Activated CD8-positive, alpha-beta T cell treated with anti-CD3 and anti-CD28 coated beads, Interleukin-2, amount 10 ng/mL, durations not matched to agents 7 days and 5 days (primary cell): ENCODE measurements at regions not wholly inside any gene's neighbourhood (a gene's known extent, or its start where the extent isn't known, plus 50 kb on each side); places are given as distances from the start of the nearest gene placed in this dataset.

Source experiments
- ATAC-seq: fragments of 150-1000 bp; cut with Tn5 transposase; one replicate; pipeline ENCODE4 v1.10.0; 2021; ENCODE audit warnings: moderate library complexity
- CTCF ChIA-PET: fragments of 350-600 bp; sonication (Branson Sonifier 250); formaldehyde crosslinking; loops from one replicate; lab custom pipeline; 2021; ENCODE audit warnings: antibody characterized with exemption; lab: Charles Lee
- POLR2A ChIA-PET: fragments of 350-600 bp; sonication (Branson Sonifier 250); formaldehyde crosslinking; loops from one replicate; lab custom pipeline; 2021; ENCODE audit warnings: antibody characterized with exemption; lab: Charles Lee
- DNase-seq: peaks from one replicate; pipeline ENCODE4 v3.0.0-alpha.2; 2020
- H3K27ac Mint-ChIP-seq: one replicate; pipeline ENCODE4 v1.8.0; 2021; ENCODE audit warnings: mild to moderate bottlenecking, mixed read lengths
- H3K27me3 Mint-ChIP-seq: one replicate; pipeline ENCODE4 v1.8.0; 2021; ENCODE audit warnings: low read depth, mixed read lengths
- H3K36me3 Mint-ChIP-seq: one replicate; pipeline ENCODE4 v1.8.0; 2021; ENCODE audit warnings: low read depth, mixed read lengths
- H3K4me1 Mint-ChIP-seq: one replicate; pipeline ENCODE4 v1.8.0; 2021; ENCODE audit warnings: low read depth, mixed read lengths
- H3K4me3 Mint-ChIP-seq: one replicate; pipeline ENCODE4 v1.8.0; 2021; ENCODE audit warnings: mild to moderate bottlenecking, mixed read lengths
- H3K9me3 Mint-ChIP-seq: one replicate; pipeline ENCODE4 v1.8.0; 2022; ENCODE audit warnings: mixed read lengths; ENCODE audit not compliant: insufficient read depth

GRCh38 chr17:62164747-62165722, 100.0 kb upstream of the MED13 start:
- H3K4me1 Mint-ChIP-seq: no peaks in the 10 kb centered on the region
- ATAC-seq: no peak

DNA sequence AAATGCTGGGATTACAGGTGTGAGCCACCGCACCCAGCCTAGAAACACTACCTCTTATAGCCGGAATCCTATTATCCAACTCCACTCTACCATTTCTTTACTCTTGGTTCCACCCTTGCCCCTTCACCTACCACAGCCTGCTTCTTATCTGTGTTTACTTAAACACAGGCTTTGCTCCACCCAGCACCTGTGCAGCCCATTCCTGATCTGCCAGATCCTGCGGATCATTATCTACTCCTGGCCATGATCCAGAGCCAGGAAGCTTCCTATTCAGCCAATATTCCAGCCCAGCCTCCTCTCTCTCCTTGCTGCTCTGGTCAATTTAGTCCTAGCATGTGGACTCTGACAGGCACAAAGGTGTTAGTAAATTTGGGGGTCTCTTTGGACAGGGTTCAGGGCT, 98.8 kb upstream of the MED13 start:
- ChIA-PET POLR2A (no interaction called here), CTCF (no interaction called here)
- no peak overlapping the region for H3K27ac Mint-ChIP-seq
- no peak for ATAC-seq
- H3K9me3 Mint-ChIP-seq: no peaks in the 10 kb centered on the region
- no peaks in the 10 kb centered on the region for H3K36me3 Mint-ChIP-seq
- no peaks in the 10 kb centered on the region for H3K4me1 Mint-ChIP-seq
- no peak overlapping the region for H3K4me3 Mint-ChIP-seq
- H3K27me3 Mint-ChIP-seq: peaks cover 4% of the 10 kb centered on the region
- DNase-seq: no peak

More at GRCh38 chr17:62164747-62165722, 100.0 kb upstream of the MED13 start:
- CTCF ChIA-PET: no interaction called here
- POLR2A ChIA-PET: no interaction called here
- H3K4me3 Mint-ChIP-seq: no peak overlapping the region
- peaks cover 6% of the 10 kb centered on the region for H3K27me3 Mint-ChIP-seq
- DNase-seq: no peak
- H3K27ac Mint-ChIP-seq: no peak overlapping the region
- H3K36me3 Mint-ChIP-seq: no peaks in the 10 kb centered on the region
- H3K9me3 Mint-ChIP-seq: no peaks in the 10 kb centered on the region

GRCh38 chr17:62162898-62163297, 97.8 kb upstream of the MED13 start:
- H3K36me3 Mint-ChIP-seq: no peaks in the 10 kb centered on the region
- POLR2A ChIA-PET: no interaction called here
- H3K9me3 Mint-ChIP-seq: no peaks in the 10 kb centered on the region
- no peaks in the 10 kb centered on the region for H3K4me1 Mint-ChIP-seq
- no peak for DNase-seq
- no peak overlapping the region for H3K4me3 Mint-ChIP-seq
- no peak for ATAC-seq
- no peak overlapping the region for H3K27ac Mint-ChIP-seq
- CTCF ChIA-PET: no interaction called here
- peaks cover 4% of the 10 kb centered on the region for H3K27me3 Mint-ChIP-seq

DNA sequence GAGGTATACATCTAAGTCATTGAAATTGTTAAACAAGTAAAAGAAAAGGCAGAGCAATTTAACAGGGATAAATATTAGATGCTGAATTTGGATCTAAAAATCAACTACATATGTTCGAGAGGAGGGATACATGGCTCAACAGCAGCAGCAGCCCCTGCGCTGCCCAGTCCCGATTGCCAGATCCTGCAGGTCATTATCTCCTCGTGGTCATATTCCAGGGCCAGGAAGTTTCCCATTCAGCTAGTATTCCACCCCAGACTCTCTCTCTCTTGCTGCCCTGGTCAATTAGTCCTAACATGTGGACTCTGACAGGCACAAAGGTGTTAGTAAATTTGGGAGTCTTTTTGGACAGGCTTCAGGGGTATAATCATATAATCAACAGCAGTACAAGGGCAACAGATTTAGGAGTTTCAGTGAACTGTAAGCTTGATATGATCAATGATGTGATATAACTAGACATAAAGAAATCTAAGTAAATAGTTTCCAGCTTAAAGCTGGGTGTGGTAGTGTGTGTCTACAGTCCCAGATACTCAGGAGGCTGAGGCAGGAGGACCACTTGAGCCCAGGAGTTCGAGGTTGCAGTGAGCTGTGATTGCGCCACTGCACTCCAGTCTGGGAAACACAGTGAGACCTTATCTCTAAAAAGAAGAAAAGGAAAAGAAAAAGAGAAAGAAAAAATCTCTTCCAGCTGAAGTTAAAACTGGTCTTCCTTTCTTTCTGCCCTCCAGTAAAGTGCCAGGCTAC, 96.5 kb upstream of the MED13 start:
- no peak overlapping the region for H3K4me3 Mint-ChIP-seq
- H3K4me1 Mint-ChIP-seq: no peaks in the 10 kb centered on the region
- ChIA-PET CTCF (no interaction called here), POLR2A (no interaction called here)
- H3K9me3 Mint-ChIP-seq: no peaks in the 10 kb centered on the region
- H3K27ac Mint-ChIP-seq: no peak overlapping the region
- no peak for ATAC-seq
- DNase-seq: no peak
- peaks cover 4% of the 10 kb centered on the region for H3K27me3 Mint-ChIP-seq
- H3K36me3 Mint-ChIP-seq: no peaks in the 10 kb centered on the region

DNA sequence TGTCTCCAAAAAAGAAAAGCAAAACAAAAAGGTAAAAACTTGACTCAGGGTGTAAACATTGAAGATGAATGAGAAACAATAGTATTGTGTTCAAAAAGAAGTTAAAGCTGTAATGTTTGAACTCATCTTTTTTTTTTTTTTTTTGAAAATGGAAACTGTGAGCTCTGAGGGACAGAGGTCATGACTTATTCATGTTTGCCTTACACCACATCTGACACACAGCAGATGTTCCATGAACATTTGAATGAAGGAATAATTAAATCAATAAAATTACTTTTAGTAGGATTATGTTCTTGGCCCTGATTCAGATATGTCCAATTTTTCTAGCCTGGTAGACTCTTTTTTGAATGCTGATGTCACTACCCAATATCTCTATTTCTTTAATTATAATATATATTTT, 95.7 kb upstream of the MED13 start:
- Mint-ChIP-seq H3K36me3 (no peaks in the 10 kb centered on the region), H3K4me1 (no peaks in the 10 kb centered on the region), H3K9me3 (no peaks in the 10 kb centered on the region), H3K4me3 (no peak overlapping the region), H3K27ac (no peak overlapping the region), H3K27me3 (peaks cover 4% of the 10 kb centered on the region)
- ATAC-seq (no peak), DNase-seq (no peak)
- ChIA-PET CTCF (no interaction called here), POLR2A (no interaction called here)

GRCh38 chr17:62159994-62160393, 94.9 kb upstream of the MED13 start:
- no peaks in the 10 kb centered on the region for H3K9me3 Mint-ChIP-seq
- H3K27ac Mint-ChIP-seq: no peak overlapping the region
- peaks cover 4% of the 10 kb centered on the region for H3K27me3 Mint-ChIP-seq
- no peaks in the 10 kb centered on the region for H3K4me1 Mint-ChIP-seq
- H3K36me3 Mint-ChIP-seq: no peaks in the 10 kb centered on the region
- CTCF ChIA-PET: no interaction called here
- H3K4me3 Mint-ChIP-seq: no peak overlapping the region
- ATAC-seq (no peak), DNase-seq (no peak)
- POLR2A ChIA-PET: no interaction called here

GRCh38 chr17:62156949-62157348, 91.9 kb upstream of the MED13 start:
- ATAC-seq (no peak), DNase-seq (no peak)
- H3K36me3 Mint-ChIP-seq: no peaks in the 10 kb centered on the region
- CTCF ChIA-PET: no interaction called here
- no peak overlapping the region for H3K4me3 Mint-ChIP-seq
- H3K9me3 Mint-ChIP-seq: no peaks in the 10 kb centered on the region
- H3K27me3 Mint-ChIP-seq: no peaks in the 10 kb centered on the region
- no peak overlapping the region for H3K27ac Mint-ChIP-seq
- no peaks in the 10 kb centered on the region for H3K4me1 Mint-ChIP-seq
- POLR2A ChIA-PET: no interaction called here

GRCh38 chr17:62154909-62155308, 89.8 kb upstream of the MED13 start:
- CTCF ChIA-PET: no interaction called here
- H3K9me3 Mint-ChIP-seq: no peaks in the 10 kb centered on the region
- H3K36me3 Mint-ChIP-seq: no peaks in the 10 kb centered on the region
- DNase-seq (no peak), ATAC-seq (no peak)
- POLR2A ChIA-PET: no interaction called here
- no peak overlapping the region for H3K27ac Mint-ChIP-seq
- H3K27me3 Mint-ChIP-seq: peaks cover 2% of the 10 kb centered on the region
- H3K4me1 Mint-ChIP-seq: no peaks in the 10 kb centered on the region
- no peak overlapping the region for H3K4me3 Mint-ChIP-seq

DNA sequence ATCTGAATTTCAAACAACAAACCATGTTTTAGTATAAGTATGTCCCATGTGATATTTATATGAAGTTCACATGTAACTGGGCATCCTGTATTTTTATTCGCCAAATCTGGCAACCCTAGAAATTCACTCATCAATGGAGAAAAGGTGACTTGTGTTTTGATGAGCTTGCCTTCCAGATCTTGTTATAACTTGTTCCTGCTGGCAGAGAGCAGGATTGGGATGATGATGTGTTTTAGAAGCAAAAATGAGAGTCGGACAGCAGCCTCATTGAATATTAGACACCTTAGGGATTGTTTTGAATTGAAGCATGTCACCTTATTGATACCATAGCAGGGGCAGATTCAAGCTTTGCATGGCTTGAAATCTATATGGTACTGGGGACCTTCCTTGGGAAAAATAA, 85.4 kb upstream of the MED13 start:
- ChIA-PET CTCF (no interaction called here), POLR2A (no interaction called here)
- H3K4me1 Mint-ChIP-seq: no peaks in the 10 kb centered on the region
- H3K9me3 Mint-ChIP-seq: no peaks in the 10 kb centered on the region
- no peak overlapping the region for H3K4me3 Mint-ChIP-seq
- H3K27ac Mint-ChIP-seq: no peak overlapping the region
- DNase-seq: no peak
- ATAC-seq: no peak
- H3K27me3 Mint-ChIP-seq: peaks cover 2% of the 10 kb centered on the region
- no peaks in the 10 kb centered on the region for H3K36me3 Mint-ChIP-seq

GRCh38 chr17:62149961-62150360, 84.9 kb upstream of the MED13 start:
- no peak overlapping the region for H3K4me3 Mint-ChIP-seq
- H3K4me1 Mint-ChIP-seq: no peaks in the 10 kb centered on the region
- H3K27me3 Mint-ChIP-seq: peaks cover 3% of the 10 kb centered on the region
- no peak overlapping the region for H3K27ac Mint-ChIP-seq
- POLR2A ChIA-PET: no interaction called here
- no peaks in the 10 kb centered on the region for H3K36me3 Mint-ChIP-seq
- DNase-seq (no peak), ATAC-seq (no peak)
- CTCF ChIA-PET: no interaction called here
- H3K9me3 Mint-ChIP-seq: no peaks in the 10 kb centered on the region

- Mint-ChIP-seq H3K4me1 (no peaks in the 10 kb centered on the region), H3K4me3 (no peak overlapping the region), H3K36me3 (no peaks in the 10 kb centered on the region), H3K27ac (no peak overlapping the region), H3K27me3 (peaks cover 4% of the 10 kb centered on the region), H3K9me3 (no peaks in the 10 kb centered on the region)
- ChIA-PET POLR2A (no interaction called here), CTCF (no interaction called here)
- ATAC-seq (no peak), DNase-seq (no peak)
These were observed 82.2 kb upstream of the MED13 start for GRCh38 chr17:62147284-62147683.

DNA sequence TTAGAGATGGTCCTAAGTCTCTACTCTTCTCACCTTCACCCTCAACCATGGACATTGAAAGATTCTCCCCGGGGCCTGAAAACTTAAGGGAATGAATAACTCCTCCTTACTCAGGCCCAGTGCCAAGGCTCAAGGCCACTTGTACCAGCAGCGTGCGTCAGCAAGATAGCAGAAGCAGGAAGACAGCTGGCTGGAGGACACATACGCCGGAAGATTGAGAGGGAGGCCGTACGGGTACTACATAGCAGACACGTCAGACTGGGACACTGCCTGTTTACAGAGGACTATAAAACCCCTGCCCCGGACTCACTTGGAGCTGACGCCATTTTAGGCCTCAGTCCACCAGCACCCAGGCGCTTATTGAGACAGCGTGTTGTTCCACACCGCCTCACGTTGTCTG, 75.8 kb upstream of the MED13 start:
- H3K4me1 Mint-ChIP-seq: peaks cover 3% of the 10 kb centered on the region
- no peaks in the 10 kb centered on the region for H3K9me3 Mint-ChIP-seq
- no peak overlapping the region for H3K27ac Mint-ChIP-seq
- H3K4me3 Mint-ChIP-seq: no peak overlapping the region
- DNase-seq (no peak), ATAC-seq (no peak)
- no peaks in the 10 kb centered on the region for H3K36me3 Mint-ChIP-seq
- H3K27me3 Mint-ChIP-seq: peaks cover 10% of the 10 kb centered on the region
- ChIA-PET POLR2A (no interaction called here), CTCF (no interaction called here)
